Neural progenitor cell (in vitro differentiated cells): ENCODE measurements at regions not wholly inside any gene's neighbourhood (a gene's known extent, or its start where the extent isn't known, plus 50 kb on each side); places are given as distances from the start of the nearest gene placed in this dataset.
"Not testable (repeated sequence)": the region's sequence is repeated elsewhere in the genome, so short reads cannot be mapped to it uniquely, and the experiment has no call there.

Experiments
- DNase-seq: peaks from one replicate; pipeline ENCODE4 v3.0.0-alpha.2; 2016; ENCODE audit warnings: low spot score
- H2AFZ ChIP-seq: fragments of 200-600 bp; sonication (generic); replicated peaks from 2 replicates; pipeline ENCODE4 v1.6.1; 2016; ENCODE audit warnings: antibody characterized with exemption
- H3F3A ChIP-seq: fragments of 200-600 bp; sonication (generic); 2 replicates; pipeline ENCODE4 v1.6.1; 2016; ENCODE audit warnings: antibody characterized with exemption, low read depth
- H3K27ac ChIP-seq: fragments of 200-600 bp; sonication (generic); 2 replicates; pipeline ENCODE4 v1.5.1; 2016; ENCODE audit warnings: mild to moderate bottlenecking
- H3K27me3 ChIP-seq: fragments of 200-600 bp; sonication (generic); 2 replicates; pipeline ENCODE4 v1.6.1; 2016; ENCODE audit warnings: mild to moderate bottlenecking, moderate library complexity
- H3K36me3 ChIP-seq: fragments of 200-600 bp; sonication (generic); 2 replicates; pipeline ENCODE4 v1.5.1; 2016
- H3K4me1 ChIP-seq: fragments of 200-600 bp; sonication (generic); 2 replicates; pipeline ENCODE4 v1.6.1; 2016; ENCODE audit warnings: mixed run types
- H3K4me2 ChIP-seq: fragments of 200-600 bp; sonication (generic); 2 replicates; pipeline ENCODE4 v1.6.1; 2016
- H3K4me3 ChIP-seq: fragments of 200-600 bp; sonication (generic); 2 replicates; pipeline ENCODE4 v1.5.1; 2016
- H3K79me2 ChIP-seq: fragments of 200-600 bp; sonication (generic); 2 replicates; pipeline ENCODE4 v1.6.1; 2016; ENCODE audit warnings: low read depth
- H3K9ac ChIP-seq: fragments of 200-600 bp; sonication (generic); 2 replicates; pipeline ENCODE4 v1.6.1; 2016
- H3K9me3 ChIP-seq: fragments of 200-600 bp; sonication (generic); 2 replicates; pipeline ENCODE4 v1.5.1; 2016; ENCODE audit warnings: low read depth
- H4K20me1 ChIP-seq: fragments of 200-600 bp; sonication (generic); 2 replicates; pipeline ENCODE4 v1.6.1; 2016; ENCODE audit warnings: low read depth
- H3K27ac Mint-ChIP-seq: 3 replicates; pipeline ENCODE4 v1.8.0; 2021; ENCODE audit warnings: mixed read lengths
- H3K27me3 Mint-ChIP-seq: 2 replicates; pipeline ENCODE4 v1.8.0; 2022; ENCODE audit warnings: low read depth, mild to moderate bottlenecking, inconsistent platforms, moderate library complexity, mixed read lengths; ENCODE audit not compliant: insufficient read depth
- H3K36me3 Mint-ChIP-seq: 3 replicates; pipeline ENCODE4 v1.8.0; 2021; ENCODE audit warnings: mixed read lengths
- H3K4me1 Mint-ChIP-seq: 3 replicates; pipeline ENCODE4 v1.8.0; 2021; ENCODE audit warnings: mixed read lengths
- H3K4me3 Mint-ChIP-seq: 3 replicates; pipeline ENCODE4 v1.8.0; 2021; ENCODE audit warnings: mild to moderate bottlenecking, moderate library complexity, mixed read lengths
- H3K9me3 Mint-ChIP-seq: 3 replicates; pipeline ENCODE4 v1.8.0; 2020; ENCODE audit warnings: mixed read lengths
- CTCF ChIP-seq: fragments of 200-600 bp; sonication (generic); IDR thresholded peaks from 2 replicates; pipeline ENCODE4 v1.5.1; 2017; ENCODE audit warnings: antibody characterized with exemption, mild to moderate bottlenecking
- EZH2 ChIP-seq: fragments of 200-600 bp; sonication (generic); IDR thresholded peaks from 2 replicates; pipeline ENCODE4 v1.6.1; 2017; ENCODE audit warnings: antibody characterized with exemption, mild to moderate bottlenecking, moderate library complexity
- EZH2phosphoT487 ChIP-seq: fragments of 200-600 bp; sonication (generic); IDR thresholded peaks from 2 replicates; pipeline ENCODE4 v1.6.1; 2017; ENCODE audit warnings: antibody characterized with exemption

DNA sequence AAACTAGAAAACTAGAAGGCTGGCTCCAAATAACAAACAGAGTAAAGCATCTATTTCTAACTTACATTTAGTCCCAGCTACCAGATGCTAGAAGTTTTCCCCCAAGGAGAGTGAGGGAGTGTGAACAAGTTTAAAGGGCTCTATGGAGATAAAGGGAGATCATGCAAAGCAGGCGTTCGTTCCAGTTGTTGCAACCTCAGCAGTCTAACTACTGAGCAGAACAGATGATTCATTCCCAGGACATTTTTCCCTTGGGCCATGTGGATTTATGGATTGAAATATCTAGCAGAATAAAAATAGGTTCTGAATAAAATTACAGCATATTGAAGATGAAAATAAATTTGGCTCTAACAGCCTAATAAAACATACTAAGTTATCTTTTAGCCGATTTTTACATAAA lies 154.8 kb upstream of the TTC14 start:
- H3K36me3 ChIP-seq = no peaks in the 10 kb centered on the region
- TF ChIP-seq CTCF (no peak), EZH2 (no peak), EZH2phosphoT487 (no peak)

DNA sequence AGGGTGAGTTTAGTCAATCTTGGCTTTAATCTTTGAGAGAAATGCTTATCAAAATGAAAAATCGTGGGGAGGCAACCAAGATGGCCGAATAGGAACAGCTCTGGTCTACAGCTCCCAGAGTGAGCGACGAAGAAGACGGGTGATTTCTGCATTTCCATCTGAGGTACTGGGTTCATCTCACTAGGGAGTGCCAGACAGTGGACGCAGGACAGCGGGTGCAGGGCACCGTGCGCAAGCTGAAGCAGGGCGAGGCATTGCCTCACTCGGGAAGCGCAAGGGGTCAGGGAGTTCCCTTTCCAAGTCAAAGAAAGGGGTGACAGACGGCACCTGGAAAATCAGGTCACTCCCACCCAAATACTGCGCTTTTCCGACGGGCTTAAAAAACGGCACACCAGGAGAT lies 153.6 kb upstream of the TTC14 start:
- not testable (repeated sequence) for H3K27me3 Mint-ChIP-seq, H3K79me2 ChIP-seq, H3K4me2 ChIP-seq, H3K9me3 Mint-ChIP-seq, H3K36me3 Mint-ChIP-seq, H3K27me3 ChIP-seq, H4K20me1 ChIP-seq, H3K27ac ChIP-seq, H3K9ac ChIP-seq, H2AFZ ChIP-seq, H3K27ac Mint-ChIP-seq, H3K4me3 ChIP-seq, DNase-seq, H3K9me3 ChIP-seq, H3K4me1 ChIP-seq, H3K4me3 Mint-ChIP-seq, H3K36me3 ChIP-seq, H3K4me1 Mint-ChIP-seq, H3F3A ChIP-seq

More for the DNA sequence above, 154.8 kb upstream of the TTC14 start:
- Histone ChIP-seq H3K4me2 (no peak overlapping the region), H4K20me1 (no peaks in the 10 kb centered on the region), H3K9ac (no peak overlapping the region), H3F3A (no peaks in the 10 kb centered on the region), H2AFZ (no peak overlapping the region), H3K79me2 (no peaks in the 10 kb centered on the region), H3K4me1 (no peaks in the 10 kb centered on the region), H3K27ac (no peak overlapping the region), H3K27me3 (no peaks in the 10 kb centered on the region), H3K9me3 (no peaks in the 10 kb centered on the region), H3K4me3 (no peak overlapping the region)
- H3K4me3 Mint-ChIP-seq = no peak overlapping the region
- H3K9me3 Mint-ChIP-seq = peaks cover 9% of the 10 kb centered on the region
- H3K27ac Mint-ChIP-seq = no peak overlapping the region
- no peak for DNase-seq
- H3K36me3 Mint-ChIP-seq = peaks cover 5% of the 10 kb centered on the region
- H3K4me1 Mint-ChIP-seq = no peaks in the 10 kb centered on the region
- no peaks in the 10 kb centered on the region for H3K27me3 Mint-ChIP-seq

- no peaks in the 10 kb centered on the region for H3K36me3 Mint-ChIP-seq
- no peaks in the 10 kb centered on the region for H3K27me3 ChIP-seq
- no peak overlapping the region for H3K27ac ChIP-seq
- no peaks in the 10 kb centered on the region for H3K79me2 ChIP-seq
- no peaks in the 10 kb centered on the region for H3K27me3 Mint-ChIP-seq
- H3K4me2 ChIP-seq = no peak overlapping the region
- H3K4me3 ChIP-seq = no peak overlapping the region
- no peaks in the 10 kb centered on the region for H3K4me1 Mint-ChIP-seq
- no peak overlapping the region for H2AFZ ChIP-seq
- H3K9me3 ChIP-seq = no peaks in the 10 kb centered on the region
- H3K4me3 Mint-ChIP-seq = no peak overlapping the region
- TF ChIP-seq EZH2 (no peak), CTCF (no peak), EZH2phosphoT487 (no peak)
- H3K4me1 ChIP-seq = no peaks in the 10 kb centered on the region
- no peaks in the 10 kb centered on the region for H4K20me1 ChIP-seq
- no peaks in the 10 kb centered on the region for H3K36me3 ChIP-seq
- no peak overlapping the region for H3K27ac Mint-ChIP-seq
- H3K9ac ChIP-seq = no peak overlapping the region
- no peak for DNase-seq
- no peaks in the 10 kb centered on the region for H3F3A ChIP-seq
- H3K9me3 Mint-ChIP-seq = no peaks in the 10 kb centered on the region
Observed at GRCh38 chr3:180457225-180457624, 144.7 kb upstream of the TTC14 start.

DNA sequence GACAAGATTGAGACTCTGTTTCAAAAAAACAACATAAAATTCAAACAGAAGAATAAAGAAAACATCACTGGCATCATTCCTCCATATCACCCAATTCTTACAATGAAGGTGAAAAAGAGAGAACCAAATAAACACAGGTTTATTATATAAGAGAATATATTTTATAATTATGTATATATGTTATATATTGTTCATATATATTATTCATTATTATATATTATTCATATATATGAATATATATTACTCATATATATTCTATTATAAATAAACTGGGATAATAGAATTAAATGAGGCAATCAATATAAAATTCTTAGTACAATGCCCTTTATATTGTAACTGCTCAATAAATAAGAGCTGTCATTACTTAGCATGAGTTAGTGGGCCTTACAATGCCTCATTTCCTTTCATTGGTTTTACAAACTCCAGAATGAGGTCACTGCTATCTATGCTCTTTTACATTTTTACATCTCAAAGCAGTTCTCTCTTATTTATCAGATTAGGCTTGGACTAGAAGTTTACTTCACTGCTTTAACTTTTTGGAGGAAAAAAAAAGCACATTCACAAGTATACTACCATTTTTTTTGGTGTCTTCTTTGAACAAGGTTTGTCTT lies 135.5 kb upstream of the TTC14 start:
- no peaks in the 10 kb centered on the region for H3K79me2 ChIP-seq
- H3K9ac ChIP-seq = no peak overlapping the region
- no peak overlapping the region for H3K4me3 Mint-ChIP-seq
- H4K20me1 ChIP-seq = no peaks in the 10 kb centered on the region
- H3K27me3 ChIP-seq = no peaks in the 10 kb centered on the region
- no peak overlapping the region for H3K27ac Mint-ChIP-seq
- H3K4me1 Mint-ChIP-seq = no peaks in the 10 kb centered on the region
- H3K27ac ChIP-seq = no peak overlapping the region
- H3K9me3 ChIP-seq = no peaks in the 10 kb centered on the region
- DNase-seq = no peak
- no peak overlapping the region for H2AFZ ChIP-seq
- no peak for TF ChIP-seq CTCF
- TF ChIP-seq EZH2 = no peak
- TF ChIP-seq EZH2phosphoT487 = no peak
- H3K4me2 ChIP-seq = no peak overlapping the region
- no peaks in the 10 kb centered on the region for H3K4me1 ChIP-seq
- H3K9me3 Mint-ChIP-seq = no peaks in the 10 kb centered on the region
- H3K27me3 Mint-ChIP-seq = no peaks in the 10 kb centered on the region
- no peaks in the 10 kb centered on the region for H3K36me3 ChIP-seq
- H3K4me3 ChIP-seq = no peak overlapping the region
- H3F3A ChIP-seq = no peaks in the 10 kb centered on the region
- no peaks in the 10 kb centered on the region for H3K36me3 Mint-ChIP-seq
